H54 (cell line): ENCODE measurements at regions not wholly inside any gene's neighbourhood (a gene's known extent, or its start where the extent isn't known, plus 50 kb on each side); places are given as distances from the start of the nearest gene placed in this dataset.
"Not testable (repeated sequence)": the region's sequence is repeated elsewhere in the genome, so short reads cannot be mapped to it uniquely, and the experiment has no call there.

Experiments used
- DNase-seq: peaks from one replicate; pipeline ENCODE4 v3.0.0; 2011; ENCODE audit warnings: low spot score, mixed read lengths; ENCODE audit not compliant: insufficient read length
- FAIRE-seq: peaks from 3 replicates; lab custom pipeline; 2011; peaks lifted over from hg19 to GRCh38; lab: Jason Lieb, UNC
- POLR2A ChIP-seq: IDR thresholded peaks from 2 replicates; pipeline ENCODE4 v1.6.1; 2011; ENCODE audit warnings: low read depth, mild to moderate bottlenecking, low read length

GRCh38 chr2:195537811-195538210 is 119.2 kb upstream of the SLC39A10 start:
- no peak for TF ChIP-seq POLR2A
- DNase-seq (no peak), FAIRE-seq (no peak)

GRCh38 chr2:195536906-195537305 is 120.1 kb upstream of the SLC39A10 start:
- FAIRE-seq (no peak), DNase-seq (no peak)
- no peak for TF ChIP-seq POLR2A

- TF ChIP-seq POLR2A, result no peak
- no peak for FAIRE-seq
- DNase-seq, result no peak
These were observed 121.0 kb upstream of the SLC39A10 start for GRCh38 chr2:195535911-195536522.

GRCh38 chr2:195534971-195535370 is 122.1 kb upstream of the SLC39A10 start:
- no peak for FAIRE-seq
- DNase-seq, result no peak
- TF ChIP-seq POLR2A, result no peak

GRCh38 chr2:195533771-195534642 is 123.0 kb upstream of the SLC39A10 start:
- FAIRE-seq (peak; percentile 99), DNase-seq (peak; percentile 55)
- no peak for TF ChIP-seq POLR2A

GRCh38 chr2:195532628-195533271 is 124.3 kb upstream of the SLC39A10 start:
- DNase-seq, result no peak
- no peak for TF ChIP-seq POLR2A
- peak; percentile 53 for FAIRE-seq

- DNase-seq, result no peak
- TF ChIP-seq POLR2A, result no peak
- FAIRE-seq, result no peak
These were observed 124.8 kb upstream of the SLC39A10 start for GRCh38 chr2:195532255-195532627.

GRCh38 chr2:195531754-195532153 is 125.3 kb upstream of the SLC39A10 start:
- FAIRE-seq (no peak), DNase-seq (no peak)
- no peak for TF ChIP-seq POLR2A

GRCh38 chr2:195523242-195523641 is 133.8 kb upstream of the SLC39A10 start:
- not testable (repeated sequence) for FAIRE-seq, DNase-seq

- no peak for TF ChIP-seq POLR2A
- no peak for DNase-seq
- no peak for FAIRE-seq
These were observed 135.4 kb upstream of the SLC39A10 start for GRCh38 chr2:195521589-195521988.

- FAIRE-seq (peak; percentile 45), DNase-seq (peak; percentile 69)
- TF ChIP-seq POLR2A, result no peak
These were observed 136.3 kb upstream of the SLC39A10 start for GRCh38 chr2:195520671-195521155.

- DNase-seq (no peak), FAIRE-seq (no peak)
- TF ChIP-seq POLR2A, result no peak
These were observed 141.5 kb upstream of the SLC39A10 start for GRCh38 chr2:195515551-195515950.

GRCh38 chr2:195514365-195514764 is 142.7 kb upstream of the SLC39A10 start:
- no peak for DNase-seq
- TF ChIP-seq POLR2A, result no peak
- no peak for FAIRE-seq

- TF ChIP-seq POLR2A, result no peak
- DNase-seq (no peak), FAIRE-seq (no peak)
These were observed 143.9 kb upstream of the SLC39A10 start for GRCh38 chr2:195513119-195513518.

- FAIRE-seq (no peak), DNase-seq (no peak)
- no peak for TF ChIP-seq POLR2A
These were observed 147.5 kb upstream of the SLC39A10 start for GRCh38 chr2:195509551-195509950.
